Islet precursor cell (in vitro differentiated cells): ENCODE measurements at regions not wholly inside any gene's neighbourhood (a gene's known extent, or its start where the extent isn't known, plus 50 kb on each side); places are given as distances from the start of the nearest gene placed in this dataset.
"Not testable (repeated sequence)": the region's sequence is repeated elsewhere in the genome, so short reads cannot be mapped to it uniquely, and the experiment has no call there.

Source experiments
- DNase-seq: peaks from one replicate; pipeline ENCODE4 v3.0.0-alpha.2; 2018

- not testable (repeated sequence) for DNase-seq
Measured at GRCh38 chr7:24396387-24396786, 112.4 kb downstream of the NPY start.

GRCh38 chr7:24401628-24402593 is 117.9 kb downstream of the NPY start:
- DNase-seq: no peak

DNA sequence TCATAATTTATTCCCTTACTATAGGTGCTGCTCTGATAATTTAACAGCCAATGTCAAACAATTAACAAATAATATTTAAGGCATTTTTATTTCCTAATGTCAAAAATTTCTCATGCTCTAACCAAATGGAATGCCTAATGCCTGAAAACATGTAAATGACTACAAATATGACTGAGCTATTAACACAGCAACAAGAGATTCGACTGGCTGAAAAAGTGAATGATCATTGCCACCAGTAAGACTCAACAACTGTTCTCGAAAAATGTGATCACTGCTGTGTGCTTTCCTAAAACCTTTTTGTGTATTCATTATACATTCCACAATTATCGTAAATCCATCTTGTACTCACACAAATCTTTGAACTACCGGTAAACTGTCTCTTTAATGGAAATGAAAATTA is 118.7 kb downstream of the NPY start:
- DNase-seq: no peak

- no peak for DNase-seq
Measured at GRCh38 chr7:24403557-24403956, 119.6 kb downstream of the NPY start.

GRCh38 chr7:24404315-24404714 is 120.3 kb downstream of the NPY start:
- no peak for DNase-seq

- DNase-seq: no peak
Measured at GRCh38 chr7:24405002-24405401, 121.0 kb downstream of the NPY start.

DNA sequence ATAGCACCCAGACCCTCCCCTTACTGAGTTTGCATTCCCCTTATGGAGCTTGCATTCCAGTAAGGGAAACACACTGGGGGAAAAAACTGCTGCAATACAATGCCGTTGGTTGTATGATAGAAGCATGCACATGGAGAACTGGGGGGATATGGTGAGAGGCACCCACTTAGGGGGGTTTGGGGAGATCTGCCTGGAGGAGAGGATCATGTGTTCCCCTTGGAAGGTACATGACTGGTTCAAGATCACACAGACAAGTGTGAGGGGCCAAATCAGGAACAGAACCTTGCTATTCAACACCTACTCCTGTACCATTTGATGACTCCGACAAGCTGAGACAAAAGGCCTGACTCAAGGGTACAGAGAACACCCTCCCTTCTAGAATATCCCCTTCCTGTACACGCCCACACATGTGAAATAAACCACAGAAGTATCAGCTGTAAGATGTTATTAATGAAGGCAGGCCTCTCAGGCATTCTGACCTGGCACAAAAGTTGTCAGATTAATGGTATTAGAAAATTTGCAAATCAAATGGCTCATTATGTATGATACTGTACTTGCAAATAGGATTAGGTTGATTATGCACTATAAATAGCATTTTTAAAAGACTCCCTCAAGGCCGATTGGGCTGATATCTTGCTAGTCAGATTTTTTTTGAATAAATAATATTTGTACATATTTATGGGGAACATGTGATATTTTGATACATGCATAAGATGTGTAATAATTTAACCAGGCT is 122.2 kb downstream of the NPY start:
- DNase-seq: no peak

GRCh38 chr7:24406789-24407299 is 122.9 kb downstream of the NPY start:
- no peak for DNase-seq

DNA sequence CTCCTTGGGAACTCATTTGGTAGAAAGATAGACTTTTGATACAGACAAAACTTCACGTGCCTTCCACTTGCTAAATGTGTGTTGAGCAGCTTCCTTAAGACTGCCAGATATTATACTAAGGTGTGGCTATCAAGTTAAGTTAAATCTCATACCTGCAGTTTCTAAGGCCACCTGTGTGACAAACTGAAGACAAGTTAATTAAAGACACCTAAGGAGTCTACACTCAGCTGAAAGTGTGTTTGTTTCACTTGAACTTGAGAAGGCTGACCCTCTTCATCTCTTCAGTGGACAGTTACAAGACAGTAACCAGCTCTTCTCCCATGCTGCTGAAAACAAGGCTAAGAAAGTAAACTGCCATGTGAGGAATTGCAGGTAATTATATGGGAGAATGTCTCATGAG is 124.0 kb downstream of the NPY start:
- no peak for DNase-seq

DNA sequence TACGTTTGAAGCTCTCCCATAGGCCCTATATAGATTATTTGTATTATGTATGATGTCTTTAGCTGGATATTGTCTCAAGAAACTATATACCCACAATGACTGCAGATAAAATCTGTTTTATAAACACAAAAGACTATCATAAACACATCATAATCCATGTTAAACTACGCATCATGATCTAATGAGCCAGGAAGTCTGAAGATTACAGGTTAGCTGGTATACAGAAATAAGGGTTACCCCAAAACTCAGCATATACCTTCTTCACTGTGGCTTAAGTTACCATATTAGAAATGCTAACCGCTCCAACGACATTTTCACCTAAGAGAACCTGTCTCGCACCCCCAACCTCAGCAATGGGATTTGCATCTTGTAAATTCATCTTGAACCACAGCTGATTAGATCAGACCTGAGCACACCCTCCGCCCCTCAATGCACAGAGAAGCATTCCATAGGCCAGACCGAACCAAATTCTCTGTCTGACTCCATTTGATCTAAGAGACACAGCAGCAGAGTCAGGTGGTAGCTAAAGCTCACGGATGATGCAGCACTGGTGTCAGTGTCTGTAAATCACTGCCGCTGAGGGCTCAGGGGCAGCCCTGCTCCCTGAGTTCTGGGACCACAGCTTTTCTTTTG is 124.9 kb downstream of the NPY start:
- DNase-seq: no peak

- DNase-seq: no peak
Measured at GRCh38 chr7:24409431-24410024, 125.5 kb downstream of the NPY start.

- no peak for DNase-seq
Measured at GRCh38 chr7:24411226-24411625, 127.2 kb downstream of the NPY start.

DNA sequence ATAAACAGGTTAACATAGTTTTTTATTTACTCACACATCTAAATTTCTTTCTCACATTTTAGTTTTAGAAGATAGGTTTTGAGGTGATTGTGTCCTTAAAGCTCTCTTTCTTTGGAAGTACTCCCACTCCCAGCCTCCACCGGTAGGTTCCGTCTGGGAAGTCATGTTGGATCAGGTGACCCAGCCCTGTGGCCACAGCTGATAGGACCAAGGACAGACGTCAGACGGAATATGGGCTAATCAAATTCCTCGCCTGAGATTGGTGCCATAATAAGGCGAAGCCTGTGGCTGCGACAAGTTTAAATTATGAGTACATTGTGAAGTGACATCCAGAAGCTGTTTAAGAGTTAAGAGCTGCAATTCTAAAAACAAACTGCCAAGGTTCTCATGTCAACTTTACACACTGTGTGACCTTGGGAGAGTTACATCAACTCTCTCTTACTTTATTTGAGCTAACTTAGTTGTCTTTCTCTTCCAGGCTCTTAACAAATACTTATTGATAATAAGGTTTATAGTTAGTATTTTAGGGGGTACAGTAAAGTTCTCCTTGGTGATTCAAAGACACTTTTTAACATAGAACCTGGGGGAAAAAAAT is 133.6 kb downstream of the NPY start:
- no peak for DNase-seq

DNA sequence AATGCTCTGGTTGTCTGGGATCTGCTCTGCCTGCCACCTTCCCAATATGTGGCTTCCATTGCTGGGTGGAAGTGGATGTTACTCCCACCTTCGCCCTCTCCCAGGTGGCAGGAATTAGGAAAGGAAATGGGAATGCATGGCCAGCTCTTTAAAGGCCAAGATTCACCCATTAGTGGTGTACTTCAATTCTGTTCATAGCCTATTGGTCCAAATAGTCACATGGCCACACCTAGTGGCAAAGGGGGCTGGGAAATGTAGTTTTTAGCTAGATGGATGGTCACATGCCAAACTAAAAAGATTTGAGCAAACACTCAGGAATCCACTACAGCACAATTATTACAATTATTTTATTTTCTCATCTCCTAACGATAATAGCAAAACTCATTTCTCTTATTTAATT is 135.1 kb downstream of the NPY start:
- no peak for DNase-seq

DNA sequence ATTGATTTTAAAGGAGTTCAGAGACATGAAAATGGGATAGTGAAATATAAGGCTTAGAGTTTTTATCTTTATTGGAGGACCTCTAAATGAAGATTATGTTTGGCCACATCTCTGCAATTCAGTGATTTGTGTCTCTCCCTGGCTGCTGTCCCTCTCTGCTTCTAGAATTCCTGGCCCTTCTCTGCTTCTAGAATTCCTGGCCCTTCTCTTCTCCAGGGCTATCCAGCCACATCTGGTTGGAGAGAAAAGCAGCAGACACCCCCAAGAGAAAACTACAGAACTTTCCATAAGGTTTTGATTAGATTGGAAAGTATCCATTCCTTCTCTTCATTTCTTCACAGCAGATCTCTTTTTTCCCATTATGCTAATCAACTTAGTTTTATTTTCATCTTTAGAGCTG is 135.5 kb downstream of the NPY start:
- no peak for DNase-seq

DNA sequence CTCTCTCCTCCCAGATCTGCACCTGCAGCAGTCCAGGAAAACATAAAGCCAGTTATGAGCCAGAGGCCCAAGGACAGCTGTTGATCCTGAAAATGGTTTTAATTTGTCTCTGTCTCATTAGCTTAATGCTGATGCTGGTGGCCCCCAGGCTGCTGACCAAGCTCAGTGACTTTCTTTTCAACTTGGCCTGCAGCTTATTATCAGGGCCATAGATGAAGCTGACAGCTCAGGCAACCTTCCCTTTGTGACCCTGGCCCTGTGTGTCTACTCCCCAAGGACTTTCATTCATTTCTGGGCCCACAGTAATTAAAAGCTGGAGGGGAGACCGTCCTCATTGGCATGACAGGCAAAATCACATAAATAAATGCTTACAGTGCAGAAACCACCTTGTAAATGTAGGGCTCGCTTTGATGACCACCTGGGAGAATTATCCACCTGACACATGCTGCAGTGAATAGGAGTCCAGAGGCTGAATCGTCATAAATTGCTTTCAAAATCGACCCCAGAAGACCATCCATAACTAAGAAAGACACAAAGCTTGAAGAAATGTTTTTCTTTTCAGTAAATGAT is 138.5 kb downstream of the NPY start:
- no peak for DNase-seq

DNA sequence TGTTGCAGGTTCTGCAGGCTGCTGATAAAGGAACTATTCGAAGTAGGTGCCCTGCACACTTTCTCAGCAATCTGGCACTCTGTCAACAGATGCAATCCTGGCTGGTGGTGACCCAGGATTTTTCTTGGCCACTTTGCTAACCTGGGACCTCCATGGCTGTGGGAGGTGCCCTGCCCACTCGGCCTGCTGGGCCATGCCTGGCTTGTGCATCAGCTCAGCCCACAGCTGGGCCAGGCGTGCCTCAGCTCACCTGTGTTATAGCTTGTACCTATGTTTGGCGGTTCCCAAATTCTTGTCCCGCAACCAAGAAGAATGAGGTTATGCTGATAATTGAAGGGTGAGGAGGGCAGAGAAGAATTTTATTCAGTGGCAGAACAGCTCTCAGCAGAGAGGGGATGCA is 141.7 kb downstream of the NPY start:
- no peak for DNase-seq

DNA sequence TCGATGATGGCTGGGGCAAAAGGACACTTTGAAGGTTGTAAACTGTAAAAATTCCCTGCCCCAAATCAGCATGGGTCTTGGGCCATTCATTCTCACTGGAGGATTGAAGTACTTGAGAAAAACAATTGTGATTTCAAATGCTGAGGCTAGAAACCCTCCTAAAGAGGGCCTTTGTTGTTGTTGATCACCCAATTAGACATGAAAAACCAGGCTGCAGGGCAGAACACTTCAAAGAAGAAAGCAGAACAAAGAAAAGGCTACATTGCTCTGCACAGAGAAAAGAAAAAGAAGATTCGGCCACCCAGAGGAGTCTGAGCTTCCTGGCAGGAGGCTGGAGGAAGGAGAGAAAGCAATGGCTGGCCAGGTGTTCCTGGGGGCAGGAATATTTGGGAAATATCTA is 143.1 kb downstream of the NPY start:
- no peak for DNase-seq

GRCh38 chr7:24428676-24429075 is 144.6 kb upstream of the PALS2 start:
- DNase-seq: no peak

DNA sequence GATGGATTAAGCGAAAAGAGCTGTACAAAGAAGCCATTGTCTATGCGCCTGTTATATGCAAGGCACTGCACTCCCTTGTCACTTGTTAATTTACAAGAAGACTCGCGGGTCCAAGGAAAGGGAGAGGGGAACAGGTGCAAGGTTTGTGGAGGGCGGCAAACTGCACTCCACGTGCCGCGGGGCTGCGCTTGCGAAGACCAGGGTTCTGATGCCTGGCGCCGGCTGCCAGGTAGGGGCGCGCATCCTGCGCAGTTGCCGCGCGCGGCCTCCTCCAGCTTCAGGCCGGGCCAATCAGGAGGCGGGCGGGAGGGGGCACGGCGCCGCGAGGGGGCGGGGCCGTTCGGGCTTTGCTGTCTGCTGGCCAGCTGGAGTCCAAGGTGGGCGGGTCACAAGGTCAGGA is 140.6 kb upstream of the PALS2 start:
- no peak for DNase-seq

- DNase-seq: no peak
Measured at GRCh38 chr7:24434972-24435371, 138.3 kb upstream of the PALS2 start.
